ENCODE measurements at regions not wholly inside any gene's neighbourhood (a gene's known extent, or its start where the extent isn't known, plus 50 kb on each side); places are given as distances from the start of the nearest gene placed in this dataset.

DNA sequence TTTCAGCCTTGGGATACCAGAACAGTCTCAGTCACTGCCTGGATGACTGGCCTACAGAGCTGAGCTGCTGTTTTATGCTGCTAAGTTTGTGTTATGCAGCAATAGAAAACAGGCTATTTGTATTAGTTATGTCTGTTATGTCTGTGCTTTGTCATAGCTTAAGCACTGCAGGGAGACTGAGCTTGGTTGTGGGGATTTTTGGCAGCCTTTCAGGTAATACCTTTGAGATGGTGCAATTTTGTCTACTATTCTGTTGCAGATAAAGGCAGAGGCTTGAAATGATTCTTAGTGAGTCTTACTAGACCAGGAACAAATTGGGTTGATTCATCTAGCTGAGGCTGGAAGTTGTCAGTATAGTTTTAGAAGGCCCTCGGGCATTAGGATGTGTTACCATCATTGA lies 201.3 kb upstream of the RBM19 start:
- no peaks in the 10 kb centered on the region for H4K20me1 ChIP-seq (ENCODE audit: control insufficient read depth, insufficient read depth, insufficient read length)
- H3T11ph ChIP-seq (ENCODE audit: low read length), result no peak overlapping the region
- H3K56ac ChIP-seq (ENCODE audit: insufficient read length, low read depth, low read length), result no peak overlapping the region
- H3K9ac ChIP-seq (ENCODE audit: extremely low read depth, insufficient read length, low read length), result no peak overlapping the region
- no peaks in the 10 kb centered on the region for H3K79me2 ChIP-seq (ENCODE audit: insufficient read depth, low read length)
- Mint-ChIP-seq H3K4me1 (peaks cover 5 to 10% of the 10 kb centered on the region in 2 experiments; a peak in 3 of 4 replicates), H3K27me3 (ENCODE audit: low read depth) (peaks cover 68% of the 10 kb centered on the region), H3K4me3 (no peak overlapping the region), H3K9me3 (no peaks in the 10 kb centered on the region), H3K27ac (no peak overlapping the region), H3K36me3 (ENCODE audit: insufficient read depth in 1 of 3, low read depth in 3 of 3) (no peaks in the 10 kb centered on the region)
- no peak overlapping the region for H2AK5ac ChIP-seq (ENCODE audit: insufficient read length, low read length)
- no peaks in the 10 kb centered on the region for H3K9me3 ChIP-seq (ENCODE audit: control insufficient read depth, low read depth, low read length)
- H3K23me2 ChIP-seq (ENCODE audit: insufficient read length, low read depth, low read length, poor library complexity, severe bottlenecking), result no peaks in the 10 kb centered on the region
- no CpG with 5 or more reads among the region's 1 CpG for WGBS (ENCODE audit: extremely low coverage, insufficient read length, low lambda C conversion rate)
- H4K8ac ChIP-seq (replicated peaks; ENCODE audit: insufficient read length, low read depth, low read length), result no peak overlapping the region
- H3K23ac ChIP-seq (ENCODE audit: insufficient read length, low read depth, low read length), result no peak overlapping the region
- H3K4ac ChIP-seq (ENCODE audit: low read depth, low read length), result no peak overlapping the region
- H3K18ac ChIP-seq (ENCODE audit: insufficient read length, low read depth, low read length), result no peak overlapping the region
- H3K4me1 ChIP-seq (ENCODE audit: insufficient read depth, low read length), result no peaks in the 10 kb centered on the region
- H3K79me1 ChIP-seq (ENCODE audit: insufficient read depth, low read depth, low read length, poor library complexity, severe bottlenecking), result no peaks in the 10 kb centered on the region
- H3K27me3 ChIP-seq (ENCODE audit: insufficient read depth, low read length), result peaks cover 2% of the 10 kb centered on the region; the same call in 1 of the 2 replicates
- TF ChIP-seq, protein P1, sequence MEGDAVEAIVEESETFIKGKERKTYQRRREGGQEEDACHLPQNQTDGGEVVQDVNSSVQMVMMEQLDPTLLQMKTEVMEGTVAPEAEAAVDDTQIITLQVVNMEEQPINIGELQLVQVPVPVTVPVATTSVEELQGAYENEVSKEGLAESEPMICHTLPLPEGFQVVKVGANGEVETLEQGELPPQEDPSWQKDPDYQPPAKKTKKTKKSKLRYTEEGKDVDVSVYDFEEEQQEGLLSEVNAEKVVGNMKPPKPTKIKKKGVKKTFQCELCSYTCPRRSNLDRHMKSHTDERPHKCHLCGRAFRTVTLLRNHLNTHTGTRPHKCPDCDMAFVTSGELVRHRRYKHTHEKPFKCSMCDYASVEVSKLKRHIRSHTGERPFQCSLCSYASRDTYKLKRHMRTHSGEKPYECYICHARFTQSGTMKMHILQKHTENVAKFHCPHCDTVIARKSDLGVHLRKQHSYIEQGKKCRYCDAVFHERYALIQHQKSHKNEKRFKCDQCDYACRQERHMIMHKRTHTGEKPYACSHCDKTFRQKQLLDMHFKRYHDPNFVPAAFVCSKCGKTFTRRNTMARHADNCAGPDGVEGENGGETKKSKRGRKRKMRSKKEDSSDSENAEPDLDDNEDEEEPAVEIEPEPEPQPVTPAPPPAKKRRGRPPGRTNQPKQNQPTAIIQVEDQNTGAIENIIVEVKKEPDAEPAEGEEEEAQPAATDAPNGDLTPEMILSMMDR (conservative IDR thresholded peaks at IDR 0.05), result no peak
- no peak overlapping the region for H3K27ac ChIP-seq (ENCODE audit: insufficient read length, low read depth, low read length)
- H4K5ac ChIP-seq (ENCODE audit: insufficient read length, low read depth, low read length), result no peak overlapping the region
- H3K14ac ChIP-seq (ENCODE audit: insufficient read depth, low read length), result no peak overlapping the region
- no peak overlapping the region for H4K91ac ChIP-seq (ENCODE audit: insufficient read length, low read depth, low read length)
- no peak overlapping the region for H3K4me2 ChIP-seq (ENCODE audit: insufficient read depth, insufficient read length, low read length)
- H2BK15ac ChIP-seq (ENCODE audit: low read depth, low read length), result no peak overlapping the region
- H2BK20ac ChIP-seq (ENCODE audit: low read depth, low read length, poor library complexity, severe bottlenecking), result no peak overlapping the region
- H2BK12ac ChIP-seq (ENCODE audit: insufficient read length, low read depth, low read length), result no peak overlapping the region
- H2AFZ ChIP-seq (ENCODE audit: low read length), result no peak overlapping the region
- H2BK120ac ChIP-seq (ENCODE audit: low read depth, low read length, poor library complexity, severe bottlenecking), result no peak overlapping the region
- no peak overlapping the region for H2BK5ac ChIP-seq (ENCODE audit: insufficient read length, low read length)
- DNase-seq, result no peak
